HG02884 (cell line): ENCODE measurements at regions not wholly inside any gene's neighbourhood (a gene's known extent, or its start where the extent isn't known, plus 50 kb on each side); places are given as distances from the start of the nearest gene placed in this dataset.

ENCODE experiments used
- ATAC-seq: cut with Tn5 transposase; IDR thresholded peaks from one replicate; pipeline ENCODE4 v1.9.1; 2021; ENCODE audit warnings: mild to moderate bottlenecking, moderate library complexity; ENCODE audit not compliant: unreplicated experiment

GRCh38 chr1:69498711-69499110, 69.0 kb upstream of the LRRC7 start:
- no peak for ATAC-seq

- ATAC-seq = no peak
These were observed 68.4 kb upstream of the LRRC7 start for GRCh38 chr1:69499203-69499803.

GRCh38 chr1:69502991-69503390, 64.7 kb upstream of the LRRC7 start:
- no peak for ATAC-seq

GRCh38 chr1:69504730-69505252, 62.9 kb upstream of the LRRC7 start:
- ATAC-seq = no peak

GRCh38 chr1:69506311-69506710, 61.4 kb upstream of the LRRC7 start:
- ATAC-seq = no peak

GRCh38 chr1:69506721-69507120, 61.0 kb upstream of the LRRC7 start:
- ATAC-seq = no peak

GRCh38 chr1:69510026-69510425, 57.7 kb upstream of the LRRC7 start:
- ATAC-seq = no peak

GRCh38 chr1:69511426-69512192, 56.1 kb upstream of the LRRC7 start:
- no peak for ATAC-seq

- ATAC-seq = no peak
These were observed 54.1 kb upstream of the LRRC7 start for GRCh38 chr1:69513601-69514000.
